22Rv1 (cell line): ENCODE measurements at regions not wholly inside any gene's neighbourhood (a gene's known extent, or its start where the extent isn't known, plus 50 kb on each side); places are given as distances from the start of the nearest gene placed in this dataset.

Source experiments
- H3K27ac ChIP-seq: fragments of 450-650 bp; 2 replicates; pipeline ENCODE4 v1.5.1; 2017
- CTCF ChIP-seq: fragments of 450-650 bp; IDR thresholded peaks from 2 replicates; pipeline ENCODE4 v1.5.1; 2017; ENCODE audit warnings: mild to moderate bottlenecking
- ZFX ChIP-seq: fragments of 450-650 bp; IDR thresholded peaks from 2 replicates; pipeline ENCODE4 v1.6.1; 2017; ENCODE audit warnings: antibody characterized with exemption, borderline replicate concordance

GRCh38 chr4:90069151-90069550 is 58.0 kb upstream of the CCSER1 start:
- no peak for TF ChIP-seq CTCF
- no peak for TF ChIP-seq ZFX
- no peak overlapping the region for H3K27ac ChIP-seq

- no peak overlapping the region for H3K27ac ChIP-seq
- no peak for TF ChIP-seq ZFX
- no peak for TF ChIP-seq CTCF
Measured at GRCh38 chr4:90071289-90072235, 55.6 kb upstream of the CCSER1 start.

- no peak overlapping the region for H3K27ac ChIP-seq
- TF ChIP-seq ZFX (no peak), CTCF (no peak)
Measured at GRCh38 chr4:90074322-90074886, 52.8 kb upstream of the CCSER1 start.
